Ectodermal cell (in vitro differentiated cells): ENCODE measurements at regions not wholly inside any gene's neighbourhood (a gene's known extent, or its start where the extent isn't known, plus 50 kb on each side); places are given as distances from the start of the nearest gene placed in this dataset.

Experiments used
- H3K27ac ChIP-seq: 2 replicates; pipeline ENCODE4 v1.7.0; 2013; ENCODE audit warnings: mild to moderate bottlenecking, low read depth, low read length; ENCODE audit not compliant: insufficient read depth, poor library complexity, severe bottlenecking
- H3K27me3 ChIP-seq: 2 replicates; pipeline ENCODE4 v1.7.0; 2013; ENCODE audit warnings: mild to moderate bottlenecking, low read length; ENCODE audit not compliant: insufficient read depth, control insufficient read depth, poor library complexity, severe bottlenecking
- H3K36me3 ChIP-seq: one replicate; pipeline ENCODE4 v1.7.0; 2013; ENCODE audit warnings: low read length; ENCODE audit not compliant: control insufficient read depth, insufficient read depth
- H3K4me1 ChIP-seq: one replicate; pipeline ENCODE4 v1.7.0; 2013; ENCODE audit warnings: low read length; ENCODE audit not compliant: control insufficient read depth, insufficient read depth
- H3K4me3 ChIP-seq: 2 replicates; pipeline ENCODE4 v1.7.0; 2013; ENCODE audit warnings: low read depth, low read length, control low read depth; ENCODE audit not compliant: insufficient read depth
- H3K9me3 ChIP-seq: 2 replicates; pipeline ENCODE4 v1.7.0; 2013; ENCODE audit warnings: mild to moderate bottlenecking, low read length, moderate library complexity; ENCODE audit not compliant: control insufficient read depth
- WGBS, 2 experiments: methylation state at CpG; one replicate each; pipeline ENCODE4 v1.1.7; 2013; ENCODE audit warnings: missing lambda C conversion rate in 2 of 2; 5-methylcytosine and 5-hydroxymethylcytosine counted together

GRCh38 chr5:144547098-144547499, 376.4 kb downstream of the KCTD16 start:
- no peaks in the 10 kb centered on the region for H3K36me3 ChIP-seq
- H3K4me3 ChIP-seq: no peak overlapping the region
- H3K4me1 ChIP-seq: no peaks in the 10 kb centered on the region
- H3K27ac ChIP-seq: no peak overlapping the region
- WGBS, 2 experiments: 100% methylated on average over 1 of the region's 1 CpG
- no peaks in the 10 kb centered on the region for H3K27me3 ChIP-seq
- H3K9me3 ChIP-seq: no peaks in the 10 kb centered on the region

GRCh38 chr5:144538845-144539244, 368.2 kb downstream of the KCTD16 start:
- H3K36me3 ChIP-seq: no peaks in the 10 kb centered on the region
- H3K27ac ChIP-seq: no peak overlapping the region
- no peaks in the 10 kb centered on the region for H3K4me1 ChIP-seq
- no peaks in the 10 kb centered on the region for H3K9me3 ChIP-seq
- H3K4me3 ChIP-seq: no peak overlapping the region
- no peaks in the 10 kb centered on the region for H3K27me3 ChIP-seq
- WGBS, 2 experiments: 94% methylated on average over 2 to 3 of the region's 3 CpGs
